Chondrocyte (in vitro differentiated cells): ENCODE measurements at regions not wholly inside any gene's neighbourhood (a gene's known extent, or its start where the extent isn't known, plus 50 kb on each side); places are given as distances from the start of the nearest gene placed in this dataset.

Source experiments
- DNase-seq: peaks from one replicate; pipeline ENCODE4 v3.0.0; 2021; ENCODE audit warnings: mixed read lengths, low spot score
- H3K27ac Mint-ChIP-seq: one replicate; pipeline ENCODE4 v1.8.0; 2021; ENCODE audit warnings: mild to moderate bottlenecking, moderate library complexity, mixed read lengths; ENCODE audit not compliant: unreplicated experiment
- H3K27me3 Mint-ChIP-seq: 2 replicates; pipeline ENCODE4 v1.8.0; 2021; ENCODE audit warnings: low read depth, mixed read lengths
- H3K36me3 Mint-ChIP-seq: 2 replicates; pipeline ENCODE4 v1.8.0; 2021; ENCODE audit warnings: low read depth, mixed read lengths
- H3K4me1 Mint-ChIP-seq: 2 replicates; pipeline ENCODE4 v1.8.0; 2021; ENCODE audit warnings: low read depth, mild to moderate bottlenecking, mixed read lengths
- H3K4me3 Mint-ChIP-seq: one replicate; pipeline ENCODE4 v1.8.0; 2021; ENCODE audit warnings: mild to moderate bottlenecking, moderate library complexity, mixed read lengths; ENCODE audit not compliant: unreplicated experiment
- H3K9me3 Mint-ChIP-seq: 2 replicates; pipeline ENCODE4 v1.8.0; 2021; ENCODE audit warnings: low read depth, mixed read lengths
- TF ChIP-seq, protein P1 (sequence below): fragments of 200-600 bp; sonication (generic); IDR thresholded peaks from 2 replicates; pipeline ENCODE4 v1.5.0; 2021; ENCODE audit warnings: antibody characterized with exemption, mild to moderate bottlenecking, moderate library complexity

DNA sequence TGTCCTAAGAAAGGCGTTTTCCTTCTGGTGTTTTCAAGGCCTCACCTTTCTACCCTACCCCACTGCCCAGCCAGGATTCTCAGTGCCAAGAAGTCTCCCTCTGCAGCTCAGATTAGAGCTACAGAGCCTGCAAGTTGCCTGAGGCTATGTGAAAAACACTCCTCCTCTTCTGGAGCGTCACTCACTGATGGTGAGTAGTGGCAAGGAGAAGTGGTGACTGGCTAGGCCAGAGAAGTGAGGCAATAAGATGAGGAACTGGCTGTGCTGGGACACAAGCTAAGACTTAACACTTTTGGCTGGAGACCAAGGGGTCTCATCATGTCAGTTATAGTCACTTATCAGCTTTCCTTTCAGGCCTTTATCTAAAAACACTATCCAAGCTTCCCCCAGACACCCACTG lies 86.7 kb upstream of the PRKAR2B start:
- Mint-ChIP-seq H3K9me3 (no peaks in the 10 kb centered on the region), H3K4me3 (no peak overlapping the region), H3K36me3 (no peaks in the 10 kb centered on the region), H3K27ac (no peak overlapping the region), H3K4me1 (peaks cover 3% of the 10 kb centered on the region), H3K27me3 (peaks cover 5% of the 10 kb centered on the region)
- TF ChIP-seq, protein P1, sequence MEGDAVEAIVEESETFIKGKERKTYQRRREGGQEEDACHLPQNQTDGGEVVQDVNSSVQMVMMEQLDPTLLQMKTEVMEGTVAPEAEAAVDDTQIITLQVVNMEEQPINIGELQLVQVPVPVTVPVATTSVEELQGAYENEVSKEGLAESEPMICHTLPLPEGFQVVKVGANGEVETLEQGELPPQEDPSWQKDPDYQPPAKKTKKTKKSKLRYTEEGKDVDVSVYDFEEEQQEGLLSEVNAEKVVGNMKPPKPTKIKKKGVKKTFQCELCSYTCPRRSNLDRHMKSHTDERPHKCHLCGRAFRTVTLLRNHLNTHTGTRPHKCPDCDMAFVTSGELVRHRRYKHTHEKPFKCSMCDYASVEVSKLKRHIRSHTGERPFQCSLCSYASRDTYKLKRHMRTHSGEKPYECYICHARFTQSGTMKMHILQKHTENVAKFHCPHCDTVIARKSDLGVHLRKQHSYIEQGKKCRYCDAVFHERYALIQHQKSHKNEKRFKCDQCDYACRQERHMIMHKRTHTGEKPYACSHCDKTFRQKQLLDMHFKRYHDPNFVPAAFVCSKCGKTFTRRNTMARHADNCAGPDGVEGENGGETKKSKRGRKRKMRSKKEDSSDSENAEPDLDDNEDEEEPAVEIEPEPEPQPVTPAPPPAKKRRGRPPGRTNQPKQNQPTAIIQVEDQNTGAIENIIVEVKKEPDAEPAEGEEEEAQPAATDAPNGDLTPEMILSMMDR, result no peak
- no peak for DNase-seq

DNA sequence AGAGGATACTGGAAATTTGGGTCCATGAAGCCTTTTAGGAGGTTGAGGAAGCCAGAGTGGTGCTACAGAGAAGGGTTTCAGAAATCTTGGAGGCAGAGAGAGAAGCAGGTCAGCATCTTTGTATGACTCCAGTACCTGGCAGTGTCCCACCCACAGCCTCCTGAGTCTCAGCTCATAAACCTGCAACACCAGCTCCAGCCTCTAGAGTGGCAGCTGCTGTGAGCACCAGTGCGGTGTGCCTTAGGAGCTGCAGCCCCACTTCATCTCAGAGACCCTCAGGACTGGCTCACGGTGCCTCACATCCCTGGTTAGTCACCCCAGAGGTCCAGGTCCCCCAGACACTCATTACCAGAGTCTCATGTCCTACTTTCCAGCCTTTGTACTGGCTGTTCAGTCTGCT lies 84.8 kb upstream of the PRKAR2B start:
- no peaks in the 10 kb centered on the region for H3K36me3 Mint-ChIP-seq
- no peak overlapping the region for H3K27ac Mint-ChIP-seq
- H3K4me1 Mint-ChIP-seq, result no peaks in the 10 kb centered on the region
- TF ChIP-seq, protein P1, result no peak
- H3K9me3 Mint-ChIP-seq, result no peaks in the 10 kb centered on the region
- no peak for DNase-seq
- H3K27me3 Mint-ChIP-seq, result peaks cover 8% of the 10 kb centered on the region
- no peak overlapping the region for H3K4me3 Mint-ChIP-seq

DNA sequence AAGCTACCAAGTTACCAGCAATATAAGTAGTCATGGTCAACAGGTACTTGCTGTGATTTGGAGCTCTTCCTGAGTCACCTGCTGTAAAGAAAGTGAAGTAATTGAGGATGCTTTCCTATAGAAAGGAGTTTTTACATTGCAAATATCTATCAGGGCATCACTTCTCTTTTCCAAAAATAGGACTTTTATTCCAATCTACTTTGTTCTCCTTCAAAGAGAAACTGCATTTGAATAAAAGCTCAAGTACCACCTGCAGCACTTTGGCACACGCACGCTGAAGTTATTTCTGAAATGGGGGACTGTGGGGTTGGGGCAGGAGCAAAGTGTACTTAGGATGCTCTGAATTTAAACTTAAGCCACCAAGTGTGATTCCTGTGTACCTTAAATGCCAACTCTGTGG lies 81.8 kb upstream of the PRKAR2B start:
- DNase-seq, result no peak
- H3K27me3 Mint-ChIP-seq, result peaks cover 12% of the 10 kb centered on the region
- TF ChIP-seq, protein P1, result no peak
- H3K9me3 Mint-ChIP-seq, result peaks cover 4% of the 10 kb centered on the region
- no peaks in the 10 kb centered on the region for H3K4me1 Mint-ChIP-seq
- H3K4me3 Mint-ChIP-seq, result no peak overlapping the region
- no peak overlapping the region for H3K27ac Mint-ChIP-seq
- no peaks in the 10 kb centered on the region for H3K36me3 Mint-ChIP-seq

DNA sequence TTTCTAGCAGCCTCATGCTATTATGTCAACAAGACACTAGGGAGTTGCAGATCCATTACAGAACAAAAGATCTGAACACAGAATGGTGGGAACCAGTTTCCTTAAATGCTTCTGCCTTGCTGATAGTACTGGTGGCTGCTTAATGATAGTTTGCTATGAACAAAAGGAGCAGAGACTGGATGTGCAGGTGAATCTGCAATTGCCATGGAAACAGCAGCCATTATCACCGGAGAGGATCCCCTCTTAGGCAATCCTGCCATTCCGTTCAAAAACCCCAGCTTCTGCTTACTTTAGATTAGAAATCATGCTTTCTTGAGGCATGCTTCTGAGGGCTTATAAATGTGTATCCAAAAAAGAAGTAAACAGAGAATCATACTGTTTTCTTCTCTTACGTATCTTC lies 80.0 kb upstream of the PRKAR2B start:
- TF ChIP-seq, protein P1, result no peak
- Mint-ChIP-seq H3K27me3 (peaks cover 10% of the 10 kb centered on the region), H3K27ac (no peak overlapping the region), H3K4me3 (no peak overlapping the region), H3K36me3 (no peaks in the 10 kb centered on the region), H3K4me1 (no peaks in the 10 kb centered on the region), H3K9me3 (peaks cover 5% of the 10 kb centered on the region)
- DNase-seq, result no peak

DNA sequence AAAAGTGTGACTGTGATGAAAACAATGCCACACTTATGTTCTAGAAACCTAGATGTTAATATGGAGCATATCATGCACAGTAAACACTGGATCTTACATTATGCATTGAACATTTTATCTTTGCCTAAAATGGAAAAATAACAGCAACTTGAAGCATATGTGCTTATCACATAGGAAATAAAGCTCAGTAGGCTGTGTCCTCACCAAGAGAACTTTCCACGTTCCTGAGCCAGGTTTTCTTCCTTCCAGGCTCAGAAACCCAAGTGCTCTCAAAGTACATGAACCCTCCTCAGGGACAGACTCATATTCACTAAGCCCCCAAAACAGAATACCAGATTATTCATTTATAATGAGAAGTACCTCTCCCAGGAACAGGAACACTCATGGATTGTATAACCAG lies 79.4 kb upstream of the PRKAR2B start:
- peaks cover 10% of the 10 kb centered on the region for H3K27me3 Mint-ChIP-seq
- H3K36me3 Mint-ChIP-seq, result no peaks in the 10 kb centered on the region
- DNase-seq, result no peak
- peaks cover 5% of the 10 kb centered on the region for H3K9me3 Mint-ChIP-seq
- no peak overlapping the region for H3K4me3 Mint-ChIP-seq
- H3K27ac Mint-ChIP-seq, result no peak overlapping the region
- H3K4me1 Mint-ChIP-seq, result no peaks in the 10 kb centered on the region
- TF ChIP-seq, protein P1, result no peak
